ENCODE measurements at regions not wholly inside any gene's neighbourhood (a gene's known extent, or its start where the extent isn't known, plus 50 kb on each side); places are given as distances from the start of the nearest gene placed in this dataset.

DNA sequence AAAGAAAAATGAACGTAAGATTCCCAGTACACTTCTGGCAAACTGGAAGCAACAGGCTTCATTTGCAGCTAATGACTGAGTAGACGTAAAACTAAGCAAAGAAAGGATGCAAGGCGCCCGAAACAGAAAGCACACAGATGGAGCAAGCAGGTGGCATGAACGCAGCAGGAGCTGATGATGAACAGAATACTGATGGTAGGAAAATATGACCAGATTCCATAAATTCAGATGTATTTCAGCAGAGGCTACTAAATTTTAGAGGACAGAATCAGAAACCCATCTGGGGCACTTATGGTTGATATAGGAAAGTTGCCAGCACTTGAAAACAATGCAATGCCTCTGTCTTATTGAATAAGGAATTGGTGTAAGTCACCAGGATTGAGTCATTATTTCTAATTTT is 658.7 kb upstream of the LINC00305 start:
- TF ChIP-seq, protein P1, sequence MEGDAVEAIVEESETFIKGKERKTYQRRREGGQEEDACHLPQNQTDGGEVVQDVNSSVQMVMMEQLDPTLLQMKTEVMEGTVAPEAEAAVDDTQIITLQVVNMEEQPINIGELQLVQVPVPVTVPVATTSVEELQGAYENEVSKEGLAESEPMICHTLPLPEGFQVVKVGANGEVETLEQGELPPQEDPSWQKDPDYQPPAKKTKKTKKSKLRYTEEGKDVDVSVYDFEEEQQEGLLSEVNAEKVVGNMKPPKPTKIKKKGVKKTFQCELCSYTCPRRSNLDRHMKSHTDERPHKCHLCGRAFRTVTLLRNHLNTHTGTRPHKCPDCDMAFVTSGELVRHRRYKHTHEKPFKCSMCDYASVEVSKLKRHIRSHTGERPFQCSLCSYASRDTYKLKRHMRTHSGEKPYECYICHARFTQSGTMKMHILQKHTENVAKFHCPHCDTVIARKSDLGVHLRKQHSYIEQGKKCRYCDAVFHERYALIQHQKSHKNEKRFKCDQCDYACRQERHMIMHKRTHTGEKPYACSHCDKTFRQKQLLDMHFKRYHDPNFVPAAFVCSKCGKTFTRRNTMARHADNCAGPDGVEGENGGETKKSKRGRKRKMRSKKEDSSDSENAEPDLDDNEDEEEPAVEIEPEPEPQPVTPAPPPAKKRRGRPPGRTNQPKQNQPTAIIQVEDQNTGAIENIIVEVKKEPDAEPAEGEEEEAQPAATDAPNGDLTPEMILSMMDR (IDR thresholded peaks at IDR 0.05; ENCODE audit: low read depth, low read length) = no peak
- TF ChIP-seq, protein P2, sequence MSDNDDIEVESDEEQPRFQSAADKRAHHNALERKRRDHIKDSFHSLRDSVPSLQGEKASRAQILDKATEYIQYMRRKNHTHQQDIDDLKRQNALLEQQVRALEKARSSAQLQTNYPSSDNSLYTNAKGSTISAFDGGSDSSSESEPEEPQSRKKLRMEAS (IDR thresholded peaks at IDR 0.05; ENCODE audit: low read depth, low read length) = no peak
- TF ChIP-seq POLR2A (IDR thresholded peaks at IDR 0.05; ENCODE audit: extremely low read depth, insufficient read length) (no peak), MYC (IDR thresholded peaks at IDR 0.05; ENCODE audit: low read depth, low read length) (no peak)
- no peak for DNase-seq (ENCODE audit: low read depth)
- H3K4me3 ChIP-seq (ENCODE audit: low read depth, low read length) = no peak overlapping the region

DNA sequence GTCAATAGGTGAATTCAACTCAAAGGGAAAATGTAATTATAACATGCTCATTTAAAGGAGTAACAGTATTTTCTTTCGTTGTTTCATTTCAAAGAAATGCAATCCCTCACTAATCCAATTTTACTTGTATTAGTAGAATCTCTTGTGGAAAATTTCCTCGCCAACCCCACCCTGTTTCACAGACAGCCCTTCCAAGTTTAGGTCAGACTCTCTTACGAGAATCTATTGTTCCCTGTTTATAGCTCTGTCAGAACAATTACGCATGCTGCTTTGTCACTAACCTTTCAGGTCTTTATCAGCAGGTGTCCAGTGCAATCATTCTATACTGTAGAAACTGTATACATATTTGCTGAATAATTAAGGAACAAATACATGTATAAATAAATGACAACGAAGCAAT is 657.8 kb upstream of the LINC00305 start:
- no peak overlapping the region for H3K4me3 ChIP-seq (ENCODE audit: low read depth, low read length)
- TF ChIP-seq, protein P1 (IDR thresholded peaks at IDR 0.05; ENCODE audit: low read depth, low read length) = no peak
- TF ChIP-seq MYC (IDR thresholded peaks at IDR 0.05; ENCODE audit: low read depth, low read length) (no peak), POLR2A (IDR thresholded peaks at IDR 0.05; ENCODE audit: extremely low read depth, insufficient read length) (no peak)
- TF ChIP-seq, protein P2 (IDR thresholded peaks at IDR 0.05; ENCODE audit: low read depth, low read length) = no peak
- DNase-seq (ENCODE audit: low read depth) = no peak

DNA sequence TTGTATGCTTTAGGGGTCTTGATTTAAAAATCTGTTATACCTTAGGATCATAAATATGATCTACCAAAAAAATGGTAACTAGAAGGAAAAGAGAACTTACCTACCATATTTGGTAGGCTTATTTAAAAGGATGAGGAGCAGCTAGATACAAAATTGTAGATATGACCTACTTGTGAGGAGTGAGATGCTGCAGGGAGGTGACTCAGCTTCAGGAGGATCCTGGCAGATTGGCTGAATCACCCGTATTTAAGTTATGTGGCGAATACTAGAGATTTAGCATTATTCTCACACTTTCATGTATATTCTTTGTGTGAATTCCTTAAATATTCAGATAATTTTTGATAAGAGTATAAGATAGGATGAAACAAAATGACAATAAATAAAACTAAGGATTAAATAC is 657.3 kb upstream of the LINC00305 start:
- TF ChIP-seq POLR2A (IDR thresholded peaks at IDR 0.05; ENCODE audit: extremely low read depth, insufficient read length) (no peak), MYC (IDR thresholded peaks at IDR 0.05; ENCODE audit: low read depth, low read length) (no peak)
- TF ChIP-seq, protein P1 (IDR thresholded peaks at IDR 0.05; ENCODE audit: low read depth, low read length) = no peak
- TF ChIP-seq, protein P2 (IDR thresholded peaks at IDR 0.05; ENCODE audit: low read depth, low read length) = no peak
- no peak overlapping the region for H3K4me3 ChIP-seq (ENCODE audit: low read depth, low read length)
- DNase-seq (ENCODE audit: low read depth) = no peak

DNA sequence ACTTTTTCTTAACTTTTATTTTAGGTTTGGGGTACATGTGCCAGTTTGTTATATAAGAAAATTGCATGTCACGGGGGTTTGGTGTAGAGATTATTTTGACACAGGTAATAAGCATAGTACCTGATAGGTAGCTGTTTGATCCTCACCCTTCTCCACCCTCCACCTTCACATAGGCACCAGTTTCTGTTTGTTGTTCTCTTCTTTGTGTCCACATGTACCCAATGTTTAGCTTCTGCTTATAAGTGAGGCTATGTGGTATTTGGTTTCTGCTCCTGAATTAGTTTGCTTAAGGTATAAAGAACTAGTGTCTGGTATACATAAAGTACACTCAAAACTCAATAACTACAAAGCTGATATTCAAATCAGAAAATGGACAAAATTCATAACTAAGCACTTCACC is 654.6 kb upstream of the LINC00305 start:
- DNase-seq (ENCODE audit: low read depth) = no peak
- no peak overlapping the region for H3K4me3 ChIP-seq (ENCODE audit: low read depth, low read length)
- TF ChIP-seq MYC (IDR thresholded peaks at IDR 0.05; ENCODE audit: low read depth, low read length) = no peak
- TF ChIP-seq, protein P1 (IDR thresholded peaks at IDR 0.05; ENCODE audit: low read depth, low read length) = no peak
- TF ChIP-seq POLR2A (IDR thresholded peaks at IDR 0.05; ENCODE audit: extremely low read depth, insufficient read length) = no peak

DNA sequence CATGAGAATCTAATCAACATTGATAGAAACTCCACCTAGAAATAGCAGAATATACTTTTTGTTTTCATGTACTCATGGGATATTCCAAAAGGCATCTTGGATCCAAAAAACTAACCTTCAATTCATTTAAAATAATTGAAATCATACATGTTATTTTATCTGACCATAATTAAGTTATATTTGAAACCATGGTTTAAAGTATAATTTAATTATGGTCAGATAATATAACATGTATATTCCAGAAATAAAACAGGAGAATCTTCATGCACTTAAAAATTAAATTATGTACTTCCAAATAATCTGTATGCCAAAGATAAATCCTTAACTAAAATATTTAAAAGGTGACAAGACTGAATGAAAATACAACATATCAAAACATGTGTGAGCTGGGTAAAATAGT is 651.3 kb upstream of the LINC00305 start:
- TF ChIP-seq MYC (IDR thresholded peaks at IDR 0.05; ENCODE audit: low read depth, low read length) (no peak), POLR2A (IDR thresholded peaks at IDR 0.05; ENCODE audit: extremely low read depth, insufficient read length) (no peak)
- TF ChIP-seq, protein P1 (IDR thresholded peaks at IDR 0.05; ENCODE audit: low read depth, low read length) = no peak
- TF ChIP-seq, protein P2 (IDR thresholded peaks at IDR 0.05; ENCODE audit: low read depth, low read length) = no peak
- DNase-seq (ENCODE audit: low read depth) = no peak
- no peak overlapping the region for H3K4me3 ChIP-seq (ENCODE audit: low read depth, low read length)

DNA sequence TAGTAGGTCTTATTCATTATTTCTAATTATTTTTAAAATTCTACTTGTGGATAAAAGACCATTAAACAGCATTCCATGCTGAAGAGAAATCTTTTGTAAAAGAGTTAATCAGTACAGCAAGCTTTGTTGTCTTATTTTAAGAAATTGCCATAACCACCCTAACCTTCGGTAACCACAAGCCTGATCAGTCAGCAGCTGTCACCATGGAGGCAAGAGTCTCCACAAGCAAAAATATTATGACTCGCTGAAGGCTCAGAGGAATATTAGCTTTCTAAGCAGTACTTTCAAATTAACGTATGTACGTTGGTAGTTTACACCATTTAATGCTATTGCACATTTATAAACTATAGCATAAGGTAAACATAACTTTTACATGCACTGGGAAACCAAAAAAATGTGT is 650.5 kb upstream of the LINC00305 start:
- TF ChIP-seq MYC (IDR thresholded peaks at IDR 0.05; ENCODE audit: low read depth, low read length) (no peak), POLR2A (IDR thresholded peaks at IDR 0.05; ENCODE audit: extremely low read depth, insufficient read length) (no peak)
- TF ChIP-seq, protein P2 (IDR thresholded peaks at IDR 0.05; ENCODE audit: low read depth, low read length) = no peak
- TF ChIP-seq, protein P1 (IDR thresholded peaks at IDR 0.05; ENCODE audit: low read depth, low read length) = no peak
- H3K4me3 ChIP-seq (ENCODE audit: low read depth, low read length) = no peak overlapping the region
- DNase-seq (ENCODE audit: low read depth) = no peak
